ENCODE measurements at regions not wholly inside any gene's neighbourhood (a gene's known extent, or its start where the extent isn't known, plus 50 kb on each side); places are given as distances from the start of the nearest gene placed in this dataset.

DNA sequence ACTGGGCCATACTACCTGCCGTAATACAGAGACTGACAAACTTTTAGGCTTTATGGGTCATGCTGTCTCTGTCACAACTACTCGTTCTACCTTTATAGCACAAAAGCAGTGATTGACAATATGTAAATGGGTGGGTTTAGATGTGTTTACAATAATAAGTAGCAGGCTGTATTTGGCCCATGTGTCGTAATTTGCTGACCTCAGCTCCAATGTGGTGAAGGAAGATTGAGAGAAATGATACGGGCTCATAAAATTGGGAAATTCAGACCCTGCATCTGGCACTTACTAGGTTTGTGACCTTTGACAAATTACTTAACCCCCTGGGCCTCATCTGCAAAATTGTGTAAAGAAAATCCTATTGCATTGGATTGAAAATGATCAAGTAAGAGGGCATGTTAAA lies 150.8 kb upstream of the NPSR1 start:
- H3K27ac Mint-ChIP-seq = no peak overlapping the region
- Histone ChIP-seq H3K9me3 (ENCODE audit: control insufficient read depth, insufficient read depth, low read length) (no peaks in the 10 kb centered on the region), H3K27ac (ENCODE audit: low read length) (no peak overlapping the region), H3K36me3 (ENCODE audit: control insufficient read depth, insufficient read depth, low read length) (no peaks in the 10 kb centered on the region), H3K27me3 (ENCODE audit: control insufficient read depth, insufficient read depth, low read length) (no peaks in the 10 kb centered on the region), H3K4me3 (ENCODE audit: low read length) (no peak overlapping the region), H3K4me1 (ENCODE audit: control insufficient read depth, insufficient read depth, low read length) (no peaks in the 10 kb centered on the region)
- no peaks in the 10 kb centered on the region for H3K27me3 Mint-ChIP-seq (ENCODE audit: low read depth in 2 of 2)
- H3K36me3 Mint-ChIP-seq = no peaks in the 10 kb centered on the region
- 92% methylated on average over 3 of the region's 4 CpGs for WGBS (ENCODE audit: insufficient coverage)
- intact Hi-C loops (cut with micrococcal nuclease) = no loop called here
- ATAC-seq (no peak), DNase-seq (no peak)
- no peaks in the 10 kb centered on the region for H3K4me1 Mint-ChIP-seq
- TF ChIP-seq, protein P1, sequence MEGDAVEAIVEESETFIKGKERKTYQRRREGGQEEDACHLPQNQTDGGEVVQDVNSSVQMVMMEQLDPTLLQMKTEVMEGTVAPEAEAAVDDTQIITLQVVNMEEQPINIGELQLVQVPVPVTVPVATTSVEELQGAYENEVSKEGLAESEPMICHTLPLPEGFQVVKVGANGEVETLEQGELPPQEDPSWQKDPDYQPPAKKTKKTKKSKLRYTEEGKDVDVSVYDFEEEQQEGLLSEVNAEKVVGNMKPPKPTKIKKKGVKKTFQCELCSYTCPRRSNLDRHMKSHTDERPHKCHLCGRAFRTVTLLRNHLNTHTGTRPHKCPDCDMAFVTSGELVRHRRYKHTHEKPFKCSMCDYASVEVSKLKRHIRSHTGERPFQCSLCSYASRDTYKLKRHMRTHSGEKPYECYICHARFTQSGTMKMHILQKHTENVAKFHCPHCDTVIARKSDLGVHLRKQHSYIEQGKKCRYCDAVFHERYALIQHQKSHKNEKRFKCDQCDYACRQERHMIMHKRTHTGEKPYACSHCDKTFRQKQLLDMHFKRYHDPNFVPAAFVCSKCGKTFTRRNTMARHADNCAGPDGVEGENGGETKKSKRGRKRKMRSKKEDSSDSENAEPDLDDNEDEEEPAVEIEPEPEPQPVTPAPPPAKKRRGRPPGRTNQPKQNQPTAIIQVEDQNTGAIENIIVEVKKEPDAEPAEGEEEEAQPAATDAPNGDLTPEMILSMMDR (IDR thresholded peaks at IDR 0.05) = no peak
- no peak overlapping the region for H3K4me3 Mint-ChIP-seq
- H3K9me3 Mint-ChIP-seq = peaks cover 4 to 5% of the 10 kb centered on the region in 2 donors

DNA sequence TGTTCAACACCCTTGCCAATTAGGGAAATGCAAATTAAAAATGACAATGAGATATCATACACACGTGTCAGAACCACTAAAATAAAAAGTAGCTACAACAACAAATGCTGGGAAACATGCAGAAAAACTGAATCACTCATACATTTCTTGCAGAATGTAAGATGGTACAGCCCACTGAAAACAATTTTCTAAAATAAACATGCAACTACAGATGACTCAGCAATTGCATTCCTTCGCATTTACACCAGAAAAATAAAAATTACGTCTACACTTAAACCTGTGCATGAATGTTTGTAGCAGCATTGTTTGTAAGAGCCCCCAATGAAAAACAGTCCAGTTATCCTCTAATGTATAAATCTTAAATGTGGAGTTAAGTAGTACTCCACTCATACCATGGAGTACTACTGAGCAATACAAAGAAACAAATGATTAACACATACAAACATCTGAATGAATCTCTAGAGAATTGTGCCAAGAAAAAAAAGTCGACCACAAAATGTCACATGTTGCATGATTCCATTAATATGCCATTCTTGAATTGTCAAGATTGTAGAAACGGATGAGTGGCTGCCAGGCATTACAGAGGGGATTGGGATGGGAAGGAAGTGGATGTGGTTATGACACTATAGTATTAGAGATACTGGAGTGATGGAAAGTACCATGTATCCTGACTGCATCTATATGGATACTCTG lies 134.6 kb upstream of the NPSR1 start:
- H3K27ac ChIP-seq (ENCODE audit: low read length) = no peak overlapping the region
- no peaks in the 10 kb centered on the region for H3K27me3 ChIP-seq (ENCODE audit: control insufficient read depth, insufficient read depth, low read length)
- H3K27me3 Mint-ChIP-seq (ENCODE audit: low read depth in 2 of 2) = no peaks in the 10 kb centered on the region
- no peaks in the 10 kb centered on the region for H3K4me1 Mint-ChIP-seq
- DNase-seq (no peak), ATAC-seq (no peak)
- peaks cover 9 to 12% of the 10 kb centered on the region in 2 donors for H3K9me3 Mint-ChIP-seq
- no peaks in the 10 kb centered on the region for H3K4me1 ChIP-seq (ENCODE audit: control insufficient read depth, insufficient read depth, low read length)
- TF ChIP-seq, protein P1 (IDR thresholded peaks at IDR 0.05) = no peak
- no peak overlapping the region for H3K27ac Mint-ChIP-seq
- intact Hi-C loops (cut with micrococcal nuclease) = no loop called here
- WGBS (ENCODE audit: insufficient coverage) = 77% methylated on average over 5 of the region's 5 CpGs
- H3K36me3 ChIP-seq (ENCODE audit: control insufficient read depth, insufficient read depth, low read length) = no peaks in the 10 kb centered on the region
- no peak overlapping the region for H3K4me3 ChIP-seq (ENCODE audit: low read length)
- no peaks in the 10 kb centered on the region for H3K36me3 Mint-ChIP-seq
- H3K4me3 Mint-ChIP-seq = no peak overlapping the region
- H3K9me3 ChIP-seq (ENCODE audit: control insufficient read depth, insufficient read depth, low read length) = peaks cover 5% of the 10 kb centered on the region

DNA sequence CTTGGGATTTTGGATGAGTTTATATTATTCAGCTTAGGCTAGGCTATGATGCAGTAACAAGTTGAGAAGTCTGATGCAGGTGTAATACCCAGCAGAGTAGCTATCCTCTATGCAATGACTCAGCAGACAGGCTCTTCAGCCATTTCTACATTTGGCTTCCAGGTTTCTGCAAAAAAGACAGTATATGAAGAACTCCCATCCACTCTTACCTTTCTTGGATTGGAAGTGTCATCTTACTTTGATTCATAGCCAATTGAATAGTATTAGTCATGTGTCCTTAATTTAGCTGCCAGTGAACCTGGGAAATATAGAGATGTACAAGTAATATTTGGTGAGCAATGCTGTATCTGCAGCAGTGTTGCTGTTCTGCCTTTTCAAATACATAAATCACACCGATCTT lies 127.8 kb upstream of the NPSR1 start:
- no peak overlapping the region for H3K27ac Mint-ChIP-seq
- no peaks in the 10 kb centered on the region for H3K9me3 ChIP-seq (ENCODE audit: control insufficient read depth, insufficient read depth, low read length)
- H3K4me3 Mint-ChIP-seq = no peak overlapping the region
- H3K27ac ChIP-seq (ENCODE audit: low read length) = no peak overlapping the region
- H3K36me3 Mint-ChIP-seq = peaks cover 7% of the 10 kb centered on the region
- H3K9me3 Mint-ChIP-seq = peaks cover 16 to 17% of the 10 kb centered on the region in 2 donors
- H3K27me3 ChIP-seq (ENCODE audit: control insufficient read depth, insufficient read depth, low read length) = no peaks in the 10 kb centered on the region
- DNase-seq (no peak), ATAC-seq (no peak)
- no CpG with 5 or more reads among the region's 1 CpG for WGBS (ENCODE audit: insufficient coverage)
- intact Hi-C loops (cut with micrococcal nuclease) = no loop called here
- no peak overlapping the region for H3K4me3 ChIP-seq (ENCODE audit: low read length)
- H3K36me3 ChIP-seq (ENCODE audit: control insufficient read depth, insufficient read depth, low read length) = no peaks in the 10 kb centered on the region
- no peaks in the 10 kb centered on the region for H3K4me1 Mint-ChIP-seq
- TF ChIP-seq, protein P1 (IDR thresholded peaks at IDR 0.05) = no peak
- H3K4me1 ChIP-seq (ENCODE audit: control insufficient read depth, insufficient read depth, low read length) = no peaks in the 10 kb centered on the region
- no peaks in the 10 kb centered on the region for H3K27me3 Mint-ChIP-seq (ENCODE audit: low read depth in 2 of 2)

DNA sequence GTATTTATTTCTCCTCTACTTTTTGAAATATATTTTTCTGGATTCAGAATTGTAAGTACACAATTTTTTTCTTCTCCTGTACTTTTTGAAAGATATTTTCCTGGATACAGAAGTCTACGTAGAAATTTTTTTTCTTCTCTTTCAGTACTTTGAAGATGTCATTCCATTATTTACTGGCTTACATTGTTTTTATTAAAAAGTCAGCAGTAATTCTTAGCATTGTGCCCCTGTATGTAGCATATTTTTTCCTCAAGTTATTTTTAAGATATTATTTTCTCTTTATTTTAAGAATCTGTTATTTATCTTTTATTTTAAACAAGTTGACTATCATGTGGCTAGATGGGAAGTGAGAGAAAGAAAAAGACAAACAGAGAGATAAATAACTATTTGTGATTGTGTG lies 119.0 kb upstream of the NPSR1 start:
- H3K4me3 Mint-ChIP-seq = no peak overlapping the region
- Histone ChIP-seq H3K36me3 (ENCODE audit: control insufficient read depth, insufficient read depth, low read length) (no peaks in the 10 kb centered on the region), H3K27me3 (ENCODE audit: control insufficient read depth, insufficient read depth, low read length) (no peaks in the 10 kb centered on the region), H3K4me3 (ENCODE audit: low read length) (no peak overlapping the region), H3K9me3 (ENCODE audit: control insufficient read depth, insufficient read depth, low read length) (no peaks in the 10 kb centered on the region), H3K27ac (ENCODE audit: low read length) (no peak overlapping the region), H3K4me1 (ENCODE audit: control insufficient read depth, insufficient read depth, low read length) (no peaks in the 10 kb centered on the region)
- intact Hi-C loops (cut with micrococcal nuclease) = no loop called here
- DNase-seq = no peak
- peaks cover 11 to 19% of the 10 kb centered on the region in 2 donors for H3K9me3 Mint-ChIP-seq
- TF ChIP-seq, protein P1 (IDR thresholded peaks at IDR 0.05) = no peak
- no peak overlapping the region for H3K27ac Mint-ChIP-seq
- no peaks in the 10 kb centered on the region for H3K27me3 Mint-ChIP-seq (ENCODE audit: low read depth in 2 of 2)
- ATAC-seq = no peak
- WGBS (ENCODE audit: insufficient coverage) = no CpG with 5 or more reads among the region's 1 CpG
- peaks cover 7% of the 10 kb centered on the region for H3K36me3 Mint-ChIP-seq
- no peaks in the 10 kb centered on the region for H3K4me1 Mint-ChIP-seq
